ENCODE measurements at regions not wholly inside any gene's neighbourhood (a gene's known extent, or its start where the extent isn't known, plus 50 kb on each side); places are given as distances from the start of the nearest gene placed in this dataset.
"Not testable (repeated sequence)": the region's sequence is repeated elsewhere in the genome, so short reads cannot be mapped to it uniquely, and the experiment has no call there.

DNA sequence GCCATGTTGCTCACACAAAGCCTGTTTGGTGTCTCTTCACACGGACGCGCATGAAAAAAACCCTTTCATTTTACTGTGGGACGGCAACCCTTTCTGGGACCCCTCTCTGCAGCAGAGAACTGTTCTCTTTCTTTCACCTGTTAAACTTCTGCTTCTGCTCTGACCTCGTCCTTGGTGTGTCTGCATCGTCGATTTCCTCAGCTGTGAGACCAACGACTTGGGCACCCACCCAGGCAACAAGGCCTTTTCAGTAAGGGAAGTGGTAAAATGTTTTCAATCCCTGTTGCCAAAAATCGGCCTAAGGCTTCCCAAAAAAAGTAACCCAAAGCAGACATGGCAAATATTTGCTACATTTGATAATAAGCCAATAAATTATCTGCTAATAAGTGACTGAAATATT is 515.3 kb downstream of the IRS2 start:
- H3K4me1 ChIP-seq, result peaks cover 6 to 16% of the 10 kb centered on the region in 2 donors
- H3K36me3 ChIP-seq, result no peaks in the 10 kb centered on the region
- intact Hi-C loops (cut with DNase I; ENCODE audit: low total_unique reads) (no loop called here), in situ Hi-C loops (cut with MboI; ENCODE audit: low sequenced_read_pairs in 4 of 4) (no loop called here)
- H3K27ac ChIP-seq, result no peak overlapping the region
- no peaks in the 10 kb centered on the region for H3K27me3 ChIP-seq
- H3K9me3 ChIP-seq, result no peaks in the 10 kb centered on the region
- DNase-seq (no peak), ATAC-seq (no peak)
- TF ChIP-seq, protein P1, sequence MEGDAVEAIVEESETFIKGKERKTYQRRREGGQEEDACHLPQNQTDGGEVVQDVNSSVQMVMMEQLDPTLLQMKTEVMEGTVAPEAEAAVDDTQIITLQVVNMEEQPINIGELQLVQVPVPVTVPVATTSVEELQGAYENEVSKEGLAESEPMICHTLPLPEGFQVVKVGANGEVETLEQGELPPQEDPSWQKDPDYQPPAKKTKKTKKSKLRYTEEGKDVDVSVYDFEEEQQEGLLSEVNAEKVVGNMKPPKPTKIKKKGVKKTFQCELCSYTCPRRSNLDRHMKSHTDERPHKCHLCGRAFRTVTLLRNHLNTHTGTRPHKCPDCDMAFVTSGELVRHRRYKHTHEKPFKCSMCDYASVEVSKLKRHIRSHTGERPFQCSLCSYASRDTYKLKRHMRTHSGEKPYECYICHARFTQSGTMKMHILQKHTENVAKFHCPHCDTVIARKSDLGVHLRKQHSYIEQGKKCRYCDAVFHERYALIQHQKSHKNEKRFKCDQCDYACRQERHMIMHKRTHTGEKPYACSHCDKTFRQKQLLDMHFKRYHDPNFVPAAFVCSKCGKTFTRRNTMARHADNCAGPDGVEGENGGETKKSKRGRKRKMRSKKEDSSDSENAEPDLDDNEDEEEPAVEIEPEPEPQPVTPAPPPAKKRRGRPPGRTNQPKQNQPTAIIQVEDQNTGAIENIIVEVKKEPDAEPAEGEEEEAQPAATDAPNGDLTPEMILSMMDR (IDR thresholded peaks at IDR 0.05 in 4 of 5, conservative IDR thresholded peaks at IDR 0.05 in 1 of 5), result no peak
- no peak for TF ChIP-seq POLR2A (IDR thresholded peaks at IDR 0.05)
- H3K4me3 ChIP-seq, result no peak overlapping the region

DNA sequence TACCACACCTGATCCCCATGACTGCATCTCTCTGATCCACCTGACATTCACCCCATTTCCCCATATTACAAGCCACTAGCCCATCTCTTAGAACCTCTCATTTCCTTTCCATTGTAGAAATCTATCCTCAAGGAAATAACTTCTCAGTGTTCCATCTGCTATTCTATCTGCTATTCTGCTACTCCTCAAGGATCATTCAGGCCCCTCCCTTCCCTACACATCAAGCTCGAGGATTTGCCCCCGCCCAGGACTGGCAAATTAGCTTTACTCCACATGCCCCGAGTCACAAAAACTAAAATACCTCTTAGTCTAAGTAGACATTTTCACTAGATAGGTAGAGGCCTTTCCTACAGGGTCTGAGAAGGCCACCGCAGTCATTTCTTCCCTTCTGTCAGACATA is 517.0 kb downstream of the IRS2 start:
- H3K27me3 ChIP-seq; H3K36me3 ChIP-seq; H3K9me3 ChIP-seq; H3K4me3 ChIP-seq; H3K27ac ChIP-seq; in situ Hi-C loops (cut with MboI; ENCODE audit: low sequenced_read_pairs in 4 of 4); intact Hi-C loops (cut with DNase I; ENCODE audit: low total_unique reads); DNase-seq; H3K4me1 ChIP-seq; ATAC-seq: not testable (repeated sequence)

DNA sequence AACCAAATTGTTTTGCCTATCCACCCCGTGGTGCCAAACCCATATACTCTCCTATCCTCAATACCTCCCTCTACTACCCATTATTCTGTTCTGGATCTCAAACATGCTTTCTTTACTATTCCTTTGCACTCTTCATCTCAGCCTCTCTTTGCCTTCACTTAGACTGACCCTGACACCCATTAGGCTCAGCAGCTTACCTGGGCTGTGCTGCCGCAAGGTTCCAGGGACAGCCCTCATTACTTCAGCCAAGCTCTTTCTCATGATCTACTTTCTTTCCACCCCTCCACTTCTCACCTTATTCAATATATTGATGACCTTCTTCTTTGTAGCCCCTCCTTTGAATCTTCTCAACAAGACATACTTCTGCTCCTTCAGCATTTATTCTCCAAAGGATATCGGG is 517.9 kb downstream of the IRS2 start:
- DNase-seq; intact Hi-C loops (cut with DNase I; ENCODE audit: low total_unique reads); ATAC-seq; H3K4me1 ChIP-seq; H3K4me3 ChIP-seq; H3K36me3 ChIP-seq; H3K27me3 ChIP-seq; H3K9me3 ChIP-seq; in situ Hi-C loops (cut with MboI; ENCODE audit: low sequenced_read_pairs in 4 of 4); H3K27ac ChIP-seq: not testable (repeated sequence)

DNA sequence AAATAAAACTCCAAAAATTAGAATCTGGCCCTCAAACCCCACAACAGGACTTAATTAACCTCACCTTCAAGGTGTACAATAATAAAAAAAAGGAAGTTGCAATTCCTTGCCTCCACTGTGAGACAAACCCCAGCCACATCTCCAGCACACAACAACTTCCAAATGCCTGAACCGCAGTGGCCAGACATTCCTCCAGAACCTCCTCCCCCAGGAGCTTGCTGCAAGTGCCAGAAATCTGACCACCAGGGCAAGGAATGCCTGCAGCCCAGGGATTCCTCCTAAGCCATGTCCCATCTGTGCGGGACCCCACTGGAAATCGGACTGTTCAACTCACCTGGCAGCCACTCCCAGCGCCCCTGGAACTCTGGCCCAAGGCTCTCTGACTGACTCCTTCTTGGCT is 519.0 kb downstream of the IRS2 start:
- in situ Hi-C loops (cut with MboI; ENCODE audit: low sequenced_read_pairs in 4 of 4); DNase-seq; H3K27ac ChIP-seq; intact Hi-C loops (cut with DNase I; ENCODE audit: low total_unique reads); H3K9me3 ChIP-seq; ATAC-seq; H3K36me3 ChIP-seq; H3K27me3 ChIP-seq; H3K4me1 ChIP-seq; H3K4me3 ChIP-seq: not testable (repeated sequence)

DNA sequence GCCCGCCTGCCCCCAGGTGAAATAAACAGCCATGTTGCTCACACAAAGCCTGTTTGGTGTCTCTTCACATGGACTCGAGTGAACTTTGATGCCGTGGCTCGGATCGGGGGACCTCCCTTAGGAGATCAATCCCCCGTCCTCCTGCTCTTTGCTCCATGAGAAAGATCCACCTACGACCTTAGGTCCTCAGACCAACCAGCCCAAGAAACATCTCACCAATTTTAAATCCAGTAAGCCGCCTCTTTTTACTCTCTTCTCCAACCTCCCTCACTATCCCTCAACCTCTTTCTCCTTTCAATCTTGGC is 521.0 kb downstream of the IRS2 start:
- H3K4me3 ChIP-seq, result not testable (repeated sequence)

DNA sequence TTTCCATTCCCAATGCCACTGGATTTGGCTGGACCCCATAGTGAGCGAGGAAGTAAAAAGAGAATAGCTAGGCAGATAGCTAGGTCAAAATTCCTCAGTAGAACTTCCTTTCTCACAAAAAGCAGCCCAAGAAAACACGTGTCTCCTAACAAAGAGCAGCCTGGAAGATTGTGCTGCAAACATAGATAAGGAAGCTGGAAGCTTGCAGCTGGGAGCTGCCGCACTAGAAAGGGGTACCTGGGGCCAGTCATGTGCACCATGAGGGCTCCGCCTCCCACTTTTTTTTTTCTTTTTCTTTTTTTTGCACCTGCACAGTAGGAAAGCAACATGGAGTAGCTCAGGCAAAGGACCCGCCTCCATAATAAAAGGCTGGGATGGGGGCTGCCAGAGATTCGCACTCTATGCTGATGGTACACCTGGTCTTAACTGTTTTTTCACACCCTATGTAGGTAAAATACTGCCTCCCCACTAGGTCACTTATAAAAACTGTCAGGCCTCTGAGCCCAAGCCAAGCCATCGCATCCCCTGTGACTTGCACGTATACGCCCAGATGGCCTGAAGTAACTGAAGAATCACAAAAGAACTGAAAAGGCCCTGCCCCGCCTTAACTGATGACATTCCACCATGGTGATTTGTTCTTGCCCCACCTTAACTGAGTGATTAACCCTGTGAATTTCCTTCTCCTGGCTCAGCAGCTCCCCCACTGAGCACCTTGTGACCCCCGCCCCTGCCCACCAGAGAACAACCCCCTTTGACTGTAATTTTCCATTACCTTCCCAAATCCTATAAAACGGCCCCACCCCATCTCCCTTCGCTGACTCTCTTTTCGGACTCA is 521.6 kb downstream of the IRS2 start:
- H3K36me3 ChIP-seq; H3K27ac ChIP-seq; intact Hi-C loops (cut with DNase I; ENCODE audit: low total_unique reads); H3K4me3 ChIP-seq; DNase-seq; H3K9me3 ChIP-seq; in situ Hi-C loops (cut with MboI; ENCODE audit: low sequenced_read_pairs in 4 of 4); H3K27me3 ChIP-seq; H3K4me1 ChIP-seq; ATAC-seq: not testable (repeated sequence)

More for the DNA sequence above, 521.0 kb downstream of the IRS2 start:
- DNase-seq; ATAC-seq; H3K9me3 ChIP-seq; H3K27me3 ChIP-seq; H3K36me3 ChIP-seq; H3K4me1 ChIP-seq; H3K27ac ChIP-seq; intact Hi-C loops (cut with DNase I; ENCODE audit: low total_unique reads); in situ Hi-C loops (cut with MboI; ENCODE audit: low sequenced_read_pairs in 4 of 4): not testable (repeated sequence)

DNA sequence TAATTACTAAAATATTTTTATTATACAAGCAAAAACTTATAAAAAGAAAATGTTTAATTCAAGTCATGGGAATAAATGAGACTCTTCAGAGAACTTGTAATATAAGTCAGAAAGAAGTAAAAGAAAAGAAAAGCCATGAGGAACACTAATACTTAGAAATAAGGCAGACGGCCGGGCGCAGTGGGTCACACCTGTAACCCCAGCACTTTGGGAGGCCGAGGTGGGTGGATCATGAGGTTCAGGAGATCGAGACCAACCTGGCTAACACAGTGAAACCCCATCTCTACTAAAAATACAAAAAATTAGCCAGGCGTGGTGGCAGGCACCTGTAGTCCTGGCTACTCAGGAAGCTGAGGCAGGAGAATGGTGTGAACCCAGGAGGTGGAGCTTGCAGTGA is 528.6 kb downstream of the IRS2 start:
- H3K27ac ChIP-seq, result peak overlapping the region; percentile 65 to 83 (median 72)
- H3K9me3 ChIP-seq; H3K4me3 ChIP-seq; in situ Hi-C loops (cut with MboI; ENCODE audit: low sequenced_read_pairs in 4 of 4); intact Hi-C loops (cut with DNase I; ENCODE audit: low total_unique reads); H3K27me3 ChIP-seq; ATAC-seq; H3K4me1 ChIP-seq; DNase-seq; H3K36me3 ChIP-seq: not testable (repeated sequence)

Data from gastrocnemius medialis (tissue), 4 donors.